CD4-positive, alpha-beta memory T cell (primary cell): ENCODE measurements at regions not wholly inside any gene's neighbourhood (a gene's known extent, or its start where the extent isn't known, plus 50 kb on each side); places are given as distances from the start of the nearest gene placed in this dataset.

ENCODE experiments used
- CTCF ChIA-PET: fragments of 350-600 bp; sonication (Branson Sonifier 250); formaldehyde crosslinking; loops from one replicate; lab custom pipeline; 2021; ENCODE audit warnings: inconsistent platforms; ENCODE audit not compliant: partially characterized antibody; lab: Charles Lee
- POLR2A ChIA-PET: fragments of 350-600 bp; sonication (Branson Sonifier 250); formaldehyde crosslinking; loops from one replicate; lab custom pipeline; 2021; ENCODE audit not compliant: partially characterized antibody; lab: Charles Lee
- DNase-seq, 5 donors: peaks; one replicate each; pipeline versions ENCODE4 v3.0.0 to v3.0.0-alpha.2; 2020 to 2022; ENCODE audit warnings: mixed read lengths in 1 of 5
- H3K27ac ChIP-seq: one replicate; pipeline ENCODE4 v1.7.0; 2013; ENCODE audit warnings: low read depth, low read length
- H3K27me3 ChIP-seq: 2 replicates; pipeline ENCODE4 v1.7.0; 2013; ENCODE audit warnings: mild to moderate bottlenecking, low read length, moderate library complexity; ENCODE audit not compliant: insufficient read depth
- H3K36me3 ChIP-seq: 2 replicates; pipeline ENCODE4 v1.7.0; 2013; ENCODE audit warnings: mild to moderate bottlenecking, low read length, moderate library complexity; ENCODE audit not compliant: insufficient read depth
- H3K4me1 ChIP-seq: 2 replicates; pipeline ENCODE4 v1.7.0; 2013; ENCODE audit warnings: mild to moderate bottlenecking, low read length, moderate library complexity; ENCODE audit not compliant: insufficient read depth
- H3K4me3 ChIP-seq, 2 donors: one replicate each; pipeline ENCODE4 v1.7.0; 2013; ENCODE audit warnings: low read length in 2 of 2, mild to moderate bottlenecking in 1 of 2
- H3K9me3 ChIP-seq, 2 donors: one replicate each; pipeline ENCODE4 v1.7.0; 2013; ENCODE audit warnings: low read length in 2 of 2, control low read depth in 1 of 2; ENCODE audit not compliant: control insufficient read depth in 1 of 2
- H3K27ac Mint-ChIP-seq, 7 donors: one replicate each; pipeline ENCODE4 v1.8.0; 2020 to 2021; ENCODE audit warnings: mixed read lengths in 7 of 7, mild to moderate bottlenecking in 6 of 7, inconsistent platforms in 3 of 7, moderate library complexity in 3 of 7
- H3K27me3 Mint-ChIP-seq, 2 donors: one replicate each; pipeline ENCODE4 v1.8.0; 2020 to 2021; ENCODE audit warnings: mixed read lengths in 2 of 2
- H3K36me3 Mint-ChIP-seq, 2 donors: one replicate each; pipeline ENCODE4 v1.8.0; 2020 to 2021; ENCODE audit warnings: mixed read lengths in 2 of 2, inconsistent platforms in 1 of 2, mild to moderate bottlenecking in 1 of 2
- H3K4me1 Mint-ChIP-seq, 4 donors: one replicate each; pipeline ENCODE4 v1.8.0; 2020 to 2021; ENCODE audit warnings: mixed read lengths in 4 of 4, mild to moderate bottlenecking in 1 of 4
- H3K4me3 Mint-ChIP-seq, 8 donors: one replicate each; pipeline ENCODE4 v1.8.0; 2020 to 2021; ENCODE audit warnings: mixed read lengths in 8 of 8, mild to moderate bottlenecking in 7 of 8, moderate library complexity in 6 of 8, inconsistent platforms in 3 of 8
- H3K9me3 Mint-ChIP-seq, 8 donors: one replicate each; pipeline ENCODE4 v1.8.0; 2020 to 2021; ENCODE audit warnings: mixed read lengths in 8 of 8, mild to moderate bottlenecking in 5 of 8, inconsistent platforms in 3 of 8, moderate library complexity in 1 of 8
- intact Hi-C: fragments of 100-400 bp; cut with micrococcal nuclease; formaldehyde crosslinking; loops from one replicate; pipeline ENCODE4 v1.15.1; 2023

GRCh38 chr1:224856973-224857372 is 72.5 kb upstream of the DNAH14 start:
- Histone ChIP-seq H3K4me3 (no peak overlapping the region), H3K27me3 (no peaks in the 10 kb centered on the region), H3K4me1 (no peaks in the 10 kb centered on the region), H3K9me3 (no peaks in the 10 kb centered on the region), H3K36me3 (no peaks in the 10 kb centered on the region), H3K27ac (no peak overlapping the region)
- POLR2A ChIA-PET: no interaction called here
- Mint-ChIP-seq H3K4me3 (no peak overlapping the region), H3K27me3 (peaks cover 5 to 8% of the 10 kb centered on the region in 2 donors), H3K9me3 (peaks cover 0 to 4% (median 0%) of the 10 kb centered on the region in 8 donors), H3K4me1 (no peaks in the 10 kb centered on the region), H3K36me3 (no peaks in the 10 kb centered on the region), H3K27ac (no peak overlapping the region)
- DNase-seq: no peak
- CTCF ChIA-PET: interaction anchor here (1.6 to 11.3 kb wide), 2 partner anchors 10 to 342 kb away, joined by 5 to 199 read pairs; no protein-coding TSS in a partner anchor
- intact Hi-C loops: no loop called here

GRCh38 chr1:224859651-224860050 is 69.8 kb upstream of the DNAH14 start:
- intact Hi-C loops: no loop called here
- no peaks in the 10 kb centered on the region for H3K36me3 Mint-ChIP-seq
- H3K4me1 Mint-ChIP-seq: no peaks in the 10 kb centered on the region
- H3K9me3 Mint-ChIP-seq: peaks cover 0 to 4% (median 0%) of the 10 kb centered on the region in 8 donors
- Histone ChIP-seq H3K4me1 (no peaks in the 10 kb centered on the region), H3K36me3 (no peaks in the 10 kb centered on the region), H3K9me3 (no peaks in the 10 kb centered on the region), H3K27me3 (no peaks in the 10 kb centered on the region), H3K27ac (no peak overlapping the region), H3K4me3 (no peak overlapping the region)
- POLR2A ChIA-PET: no interaction called here
- H3K4me3 Mint-ChIP-seq: no peak overlapping the region
- CTCF ChIA-PET: interaction anchor here (1.7 kb wide), 1 partner anchor 8 kb away, joined by 7 read pairs; no protein-coding TSS in a partner anchor
- DNase-seq: no peak
- no peak overlapping the region for H3K27ac Mint-ChIP-seq
- peaks cover 14 to 17% of the 10 kb centered on the region in 2 donors for H3K27me3 Mint-ChIP-seq

- no peak for DNase-seq
- Mint-ChIP-seq H3K27ac (no peak overlapping the region), H3K4me3 (no peak overlapping the region), H3K9me3 (peaks cover 2 to 8% (median 3%) of the 10 kb centered on the region in 8 donors), H3K4me1 (no peaks in the 10 kb centered on the region), H3K36me3 (no peaks in the 10 kb centered on the region), H3K27me3 (peaks cover 14 to 17% of the 10 kb centered on the region in 2 donors)
- Histone ChIP-seq H3K27me3 (no peaks in the 10 kb centered on the region), H3K36me3 (no peaks in the 10 kb centered on the region), H3K4me3 (no peak overlapping the region), H3K9me3 (no peaks in the 10 kb centered on the region), H3K27ac (no peak overlapping the region), H3K4me1 (no peaks in the 10 kb centered on the region)
- intact Hi-C loops: no loop called here
- ChIA-PET CTCF (interaction anchor here (1.7 kb wide), 1 partner anchor 9 kb away, joined by 7 read pairs; no protein-coding TSS in a partner anchor), POLR2A (no interaction called here)
These were observed 68.8 kb upstream of the DNAH14 start for GRCh38 chr1:224860488-224861338.

GRCh38 chr1:224861339-224861716 is 68.1 kb upstream of the DNAH14 start:
- Mint-ChIP-seq H3K9me3 (peaks cover 2 to 11% (median 4%) of the 10 kb centered on the region in 8 donors), H3K27me3 (peaks cover 12 to 17% of the 10 kb centered on the region in 2 donors), H3K4me1 (no peaks in the 10 kb centered on the region), H3K36me3 (no peaks in the 10 kb centered on the region), H3K27ac (no peak overlapping the region), H3K4me3 (no peak overlapping the region)
- H3K4me1 ChIP-seq: no peaks in the 10 kb centered on the region
- no peaks in the 10 kb centered on the region for H3K36me3 ChIP-seq
- no peak overlapping the region for H3K27ac ChIP-seq
- no peaks in the 10 kb centered on the region for H3K9me3 ChIP-seq
- ChIA-PET CTCF (interaction anchor here (1.7 to 3.2 kb wide), 2 partner anchors 10 kb away, joined by 7 to 17 read pairs; no protein-coding TSS in a partner anchor), POLR2A (no interaction called here)
- DNase-seq: no peak
- intact Hi-C loops: no loop called here
- H3K4me3 ChIP-seq: no peak overlapping the region
- no peaks in the 10 kb centered on the region for H3K27me3 ChIP-seq

- no peak overlapping the region for H3K27ac Mint-ChIP-seq
- CTCF ChIA-PET: interaction anchor here (1.3 to 3.2 kb wide), 3 partner anchors 12 to 350 kb away, joined by 3 to 17 read pairs (median 14); no protein-coding TSS in a partner anchor
These were observed 66.0 kb upstream of the DNAH14 start for GRCh38 chr1:224863486-224863885.

GRCh38 chr1:224864006-224864405 is 65.5 kb upstream of the DNAH14 start:
- H3K4me1 ChIP-seq: no peaks in the 10 kb centered on the region
- Mint-ChIP-seq H3K27ac (no peak overlapping the region), H3K4me1 (no peaks in the 10 kb centered on the region), H3K4me3 (no peak overlapping the region), H3K36me3 (no peaks in the 10 kb centered on the region), H3K27me3 (peaks cover 9 to 14% of the 10 kb centered on the region in 2 donors), H3K9me3 (peaks cover 2 to 11% (median 4%) of the 10 kb centered on the region in 8 donors)
- H3K27me3 ChIP-seq: no peaks in the 10 kb centered on the region
- H3K4me3 ChIP-seq: no peak overlapping the region
- H3K9me3 ChIP-seq: no peaks in the 10 kb centered on the region
- POLR2A ChIA-PET: no interaction called here
- no peaks in the 10 kb centered on the region for H3K36me3 ChIP-seq
- H3K27ac ChIP-seq: no peak overlapping the region
- no peak for DNase-seq
- intact Hi-C loops: no loop called here
- CTCF ChIA-PET: interaction anchor here (2.8 to 3.2 kb wide), 2 partner anchors 13 to 351 kb away, joined by 14 to 17 read pairs; no protein-coding TSS in a partner anchor

More at GRCh38 chr1:224863486-224863885, 66.0 kb upstream of the DNAH14 start:
- POLR2A ChIA-PET: no interaction called here
- Mint-ChIP-seq H3K4me3 (no peak overlapping the region), H3K27me3 (peaks cover 10 to 12% of the 10 kb centered on the region in 2 donors), H3K36me3 (no peaks in the 10 kb centered on the region), H3K9me3 (peaks cover 2 to 11% (median 4%) of the 10 kb centered on the region in 8 donors), H3K4me1 (no peaks in the 10 kb centered on the region)
- H3K27ac ChIP-seq: no peak overlapping the region
- H3K4me3 ChIP-seq: no peak overlapping the region
- no peaks in the 10 kb centered on the region for H3K4me1 ChIP-seq
- intact Hi-C loops: no loop called here
- no peaks in the 10 kb centered on the region for H3K36me3 ChIP-seq
- no peak for DNase-seq
- H3K27me3 ChIP-seq: no peaks in the 10 kb centered on the region
- H3K9me3 ChIP-seq: no peaks in the 10 kb centered on the region

- no peak overlapping the region for H3K27ac Mint-ChIP-seq
- intact Hi-C loops: no loop called here
- peaks cover 2 to 11% (median 4%) of the 10 kb centered on the region in 8 donors for H3K9me3 Mint-ChIP-seq
- H3K27me3 Mint-ChIP-seq: peaks cover 9 to 14% of the 10 kb centered on the region in 2 donors
- no peak overlapping the region for H3K27ac ChIP-seq
- H3K36me3 ChIP-seq: no peaks in the 10 kb centered on the region
- DNase-seq: no peak
- CTCF ChIA-PET: no interaction called here
- POLR2A ChIA-PET: no interaction called here
- no peak overlapping the region for H3K4me3 Mint-ChIP-seq
- no peaks in the 10 kb centered on the region for H3K4me1 ChIP-seq
- no peaks in the 10 kb centered on the region for H3K36me3 Mint-ChIP-seq
- no peaks in the 10 kb centered on the region for H3K27me3 ChIP-seq
- H3K4me1 Mint-ChIP-seq: no peaks in the 10 kb centered on the region
- no peak overlapping the region for H3K4me3 ChIP-seq
- no peaks in the 10 kb centered on the region for H3K9me3 ChIP-seq
These were observed 64.0 kb upstream of the DNAH14 start for GRCh38 chr1:224865510-224865909.
